Trophoblast cell (in vitro differentiated cells and primary cell): ENCODE measurements at regions not wholly inside any gene's neighbourhood (a gene's known extent, or its start where the extent isn't known, plus 50 kb on each side); places are given as distances from the start of the nearest gene placed in this dataset.

ENCODE experiments used
- DNase-seq, 2 donors: peaks; one replicate each; pipeline ENCODE4 v3.0.0-alpha.2; 2016
- H2AFZ ChIP-seq: 2 replicates; pipeline ENCODE4 v1.6.1; 2013; ENCODE audit warnings: low read length, moderate library complexity, mild to moderate bottlenecking; ENCODE audit not compliant: insufficient read depth, poor library complexity
- H2AK5ac ChIP-seq: 2 replicates; pipeline ENCODE4 v1.6.1; 2013; ENCODE audit warnings: mild to moderate bottlenecking, low read length
- H2BK120ac ChIP-seq: 2 replicates; pipeline ENCODE4 v1.6.1; 2013; ENCODE audit warnings: low read length, mild to moderate bottlenecking, moderate library complexity; ENCODE audit not compliant: insufficient read depth, poor library complexity
- H2BK12ac ChIP-seq: 2 replicates; pipeline ENCODE4 v1.6.1; 2013; ENCODE audit warnings: mild to moderate bottlenecking, low read length, moderate library complexity
- H2BK5ac ChIP-seq: 2 replicates; pipeline ENCODE4 v1.6.1; 2013; ENCODE audit warnings: low read length, low read depth, moderate library complexity, mild to moderate bottlenecking; ENCODE audit not compliant: poor library complexity
- H3K14ac ChIP-seq: 2 replicates; pipeline ENCODE4 v1.6.1; 2013; ENCODE audit warnings: mild to moderate bottlenecking, low read length
- H3K18ac ChIP-seq: 2 replicates; pipeline ENCODE4 v1.6.1; 2013; ENCODE audit warnings: mild to moderate bottlenecking, low read length
- H3K23ac ChIP-seq: 2 replicates; pipeline ENCODE4 v1.6.1; 2013; ENCODE audit warnings: low read length
- H3K27ac ChIP-seq: 2 replicates; pipeline ENCODE4 v1.5.1; 2013; ENCODE audit warnings: low read depth, mild to moderate bottlenecking, inconsistent platforms, low read length, moderate library complexity
- H3K27me3 ChIP-seq: 2 replicates; pipeline ENCODE4 v1.6.1; 2013; ENCODE audit warnings: inconsistent platforms, mild to moderate bottlenecking, low read length, moderate library complexity; ENCODE audit not compliant: insufficient read depth
- H3K36me3 ChIP-seq, 2 experiments: 1 replicate in 1 of 2; 2 replicates in 1 of 2; pipeline ENCODE4 v1.6.1; 2013; ENCODE audit warnings: low read length in 2 of 2, mild to moderate bottlenecking in 2 of 2, moderate library complexity in 1 of 2; ENCODE audit not compliant: insufficient read depth in 2 of 2, control insufficient read depth in 1 of 2
- H3K4ac ChIP-seq: 2 replicates; pipeline ENCODE4 v1.6.1; 2013; ENCODE audit warnings: low read depth, mild to moderate bottlenecking, low read length, moderate library complexity
- H3K4me1 ChIP-seq, 2 experiments: 1 replicate in 1 of 2; 2 replicates in 1 of 2; pipeline ENCODE4 v1.6.1; 2013; ENCODE audit warnings: low read length in 2 of 2, mild to moderate bottlenecking in 2 of 2, moderate library complexity in 1 of 2; ENCODE audit not compliant: insufficient read depth in 2 of 2, control insufficient read depth in 1 of 2
- H3K4me2 ChIP-seq: 2 replicates; pipeline ENCODE4 v1.6.1; 2013; ENCODE audit warnings: inconsistent platforms, mild to moderate bottlenecking, low read length, moderate library complexity
- H3K4me3 ChIP-seq: 2 replicates; pipeline ENCODE4 v1.5.1; 2013; ENCODE audit warnings: mild to moderate bottlenecking, low read depth, low read length, inconsistent platforms
- H3K79me1 ChIP-seq: one replicate; pipeline ENCODE4 v1.6.1; 2013; ENCODE audit warnings: low read length
- H3K79me2 ChIP-seq: 2 replicates; pipeline ENCODE4 v1.6.1; 2013; ENCODE audit warnings: low read length, mild to moderate bottlenecking; ENCODE audit not compliant: control insufficient read depth, insufficient read depth, poor library complexity
- H3K9ac ChIP-seq: 2 replicates; pipeline ENCODE4 v1.6.1; 2013; ENCODE audit warnings: mild to moderate bottlenecking, low read length
- H3K9me3 ChIP-seq: 2 replicates; pipeline ENCODE4 v1.6.1; 2013; ENCODE audit warnings: low read depth, mild to moderate bottlenecking, control low read depth, inconsistent platforms, low read length; ENCODE audit not compliant: insufficient read depth
- H4K12ac ChIP-seq: 2 replicates; pipeline ENCODE4 v1.6.1; 2013; ENCODE audit warnings: low read depth, mild to moderate bottlenecking, low read length, moderate library complexity
- H4K8ac ChIP-seq: 2 replicates; pipeline ENCODE4 v1.6.1; 2013; ENCODE audit warnings: low read depth, mild to moderate bottlenecking, low read length, moderate library complexity
- H4K91ac ChIP-seq: one replicate; pipeline ENCODE4 v1.6.1; 2013; ENCODE audit warnings: low read depth, mild to moderate bottlenecking, low read length, moderate library complexity
- WGBS: extraction: QIAGEN DNeasy Blood & Tissue Kit; methylation state at CpG from one replicate; pipeline ENCODE4 v1.1.7; 2013; ENCODE audit warnings: missing lambda C conversion rate; ENCODE audit not compliant: insufficient read length, insufficient coverage; ENCODE audit errors: extremely low coverage; 5-methylcytosine and 5-hydroxymethylcytosine counted together

DNA sequence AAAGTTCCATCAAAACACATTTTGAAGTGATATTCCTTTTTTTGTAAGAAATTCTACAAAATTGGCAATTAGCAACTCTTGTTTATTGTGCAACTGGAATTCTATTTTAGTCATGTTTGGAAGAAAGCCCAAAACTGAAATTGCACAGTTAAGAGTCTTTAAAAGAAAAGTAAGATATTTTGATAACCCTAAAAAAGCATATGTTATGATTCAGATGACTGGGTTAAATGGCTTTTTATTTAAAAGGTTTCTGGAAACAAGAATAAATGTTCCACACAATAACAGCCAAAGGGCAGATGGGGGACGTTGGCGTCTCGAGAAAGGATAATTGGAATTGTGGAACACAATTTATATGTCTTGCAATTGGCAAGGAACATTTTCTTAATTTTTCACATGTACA is 275.2 kb downstream of the CDH9 start:
- Histone ChIP-seq H3K9me3 (no peaks in the 10 kb centered on the region), H3K79me2 (no peaks in the 10 kb centered on the region), H3K18ac (no peak overlapping the region), H3K27ac (no peak overlapping the region), H3K4me3 (no peak overlapping the region), H2BK120ac (no peak overlapping the region), H2AK5ac (no peak overlapping the region), H4K12ac (no peak overlapping the region), H3K79me1 (no peaks in the 10 kb centered on the region), H2BK5ac (no peak overlapping the region), H4K8ac (no peak overlapping the region), H2AFZ (no peak overlapping the region), H3K14ac (no peak overlapping the region), H3K4me1 (no peaks in the 10 kb centered on the region), H4K91ac (no peak overlapping the region), H3K36me3 (no peaks in the 10 kb centered on the region), H3K23ac (no peak overlapping the region), H3K9ac (no peak overlapping the region), H2BK12ac (no peak overlapping the region), H3K27me3 (no peaks in the 10 kb centered on the region), H3K4ac (no peak overlapping the region), H3K4me2 (no peak overlapping the region)
- WGBS = no CpG with 5 or more reads among the region's 3 CpGs
- DNase-seq = no peak

DNA sequence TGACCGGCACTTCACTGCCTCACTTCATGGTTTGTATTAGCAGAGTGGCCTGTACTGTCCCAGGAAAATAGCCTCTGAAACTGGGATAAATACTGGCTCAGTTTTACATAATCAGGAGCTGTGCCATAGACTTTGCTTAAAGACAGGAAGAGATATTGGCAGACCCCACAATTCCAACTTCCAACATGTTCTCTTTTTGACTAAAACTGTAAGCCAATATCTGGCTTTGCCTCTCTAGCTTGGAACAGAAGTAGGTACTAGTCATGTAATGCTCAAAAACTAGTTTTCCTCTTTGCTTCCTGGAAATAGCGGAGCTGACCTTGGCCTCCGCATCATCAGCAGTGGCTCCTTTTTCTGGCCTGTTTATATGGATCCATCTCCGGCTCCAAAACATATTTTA is 276.9 kb downstream of the CDH9 start:
- H2AK5ac ChIP-seq = no peak overlapping the region
- no peak overlapping the region for H3K14ac ChIP-seq
- no peaks in the 10 kb centered on the region for H3K4me1 ChIP-seq
- no peaks in the 10 kb centered on the region for H3K27me3 ChIP-seq
- H2BK12ac ChIP-seq = no peak overlapping the region
- no peak overlapping the region for H4K91ac ChIP-seq
- WGBS = no CpG with 5 or more reads among the region's 4 CpGs
- H2BK5ac ChIP-seq = no peak overlapping the region
- H4K8ac ChIP-seq = no peak overlapping the region
- no peak overlapping the region for H3K18ac ChIP-seq
- H3K23ac ChIP-seq = no peak overlapping the region
- H2AFZ ChIP-seq = no peak overlapping the region
- H3K4ac ChIP-seq = no peak overlapping the region
- no peak overlapping the region for H3K9ac ChIP-seq
- H3K79me2 ChIP-seq = no peaks in the 10 kb centered on the region
- H2BK120ac ChIP-seq = no peak overlapping the region
- no peak overlapping the region for H3K4me2 ChIP-seq
- H3K9me3 ChIP-seq = no peaks in the 10 kb centered on the region
- H4K12ac ChIP-seq = no peak overlapping the region
- H3K27ac ChIP-seq = no peak overlapping the region
- DNase-seq = no peak
- H3K79me1 ChIP-seq = no peaks in the 10 kb centered on the region
- no peak overlapping the region for H3K4me3 ChIP-seq
- H3K36me3 ChIP-seq = no peaks in the 10 kb centered on the region

DNA sequence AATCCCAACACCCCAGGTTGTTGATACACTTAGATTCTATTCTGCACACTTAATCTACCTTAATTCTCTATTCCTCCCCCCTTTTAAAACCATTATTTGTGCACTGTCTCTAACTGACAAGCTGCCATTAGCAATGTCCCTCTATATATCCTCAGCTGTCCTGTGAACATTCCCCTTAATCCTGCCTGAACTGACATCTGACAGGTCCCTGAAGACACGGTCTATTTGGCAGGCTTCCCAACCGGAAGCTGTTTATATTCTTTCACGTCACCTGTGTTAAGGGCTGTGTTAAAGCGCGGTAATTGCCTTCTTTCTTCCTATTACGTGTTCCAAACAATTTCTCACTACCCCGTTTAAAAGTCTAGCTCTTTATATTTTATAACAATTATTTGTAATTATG is 277.3 kb downstream of the CDH9 start:
- Histone ChIP-seq H3K23ac (no peak overlapping the region), H3K14ac (no peak overlapping the region), H4K91ac (no peak overlapping the region), H3K9me3 (no peaks in the 10 kb centered on the region), H4K8ac (no peak overlapping the region), H2AFZ (no peak overlapping the region), H3K79me1 (no peaks in the 10 kb centered on the region), H3K36me3 (no peaks in the 10 kb centered on the region), H2BK120ac (no peak overlapping the region), H4K12ac (no peak overlapping the region), H3K4ac (no peak overlapping the region), H2BK5ac (no peak overlapping the region), H2BK12ac (no peak overlapping the region), H2AK5ac (no peak overlapping the region), H3K4me2 (no peak overlapping the region), H3K27ac (no peak overlapping the region), H3K4me1 (no peaks in the 10 kb centered on the region), H3K27me3 (no peaks in the 10 kb centered on the region), H3K9ac (no peak overlapping the region), H3K18ac (no peak overlapping the region), H3K79me2 (no peaks in the 10 kb centered on the region), H3K4me3 (no peak overlapping the region)
- 100% methylated on average over 2 of the region's 7 CpGs for WGBS
- no peak for DNase-seq

DNA sequence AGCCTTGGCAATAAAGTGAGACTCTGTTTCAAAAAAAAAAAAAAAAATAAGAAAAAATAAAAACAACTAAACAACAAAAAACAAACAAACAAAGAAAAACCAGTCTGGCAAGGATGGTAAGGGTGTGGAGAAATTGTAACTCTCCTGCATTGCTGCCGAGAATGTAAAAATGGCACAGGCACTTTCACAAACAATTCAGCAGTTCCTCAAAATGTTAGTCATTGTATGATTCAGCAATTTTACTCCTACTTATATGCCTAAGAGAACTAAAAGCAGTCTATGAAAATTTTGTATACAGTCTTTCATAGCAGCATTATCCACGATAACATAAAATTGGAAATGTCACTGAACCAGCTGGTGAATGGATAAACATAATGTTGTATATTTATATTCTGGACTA is 280.4 kb downstream of the CDH9 start:
- H2BK120ac ChIP-seq = no peak overlapping the region
- H2AFZ ChIP-seq = no peak overlapping the region
- no peak overlapping the region for H3K18ac ChIP-seq
- no peak overlapping the region for H4K8ac ChIP-seq
- no peak overlapping the region for H3K4me3 ChIP-seq
- H2BK5ac ChIP-seq = no peak overlapping the region
- no peak overlapping the region for H3K4ac ChIP-seq
- H3K9ac ChIP-seq = no peak overlapping the region
- no peak overlapping the region for H3K14ac ChIP-seq
- no peaks in the 10 kb centered on the region for H3K4me1 ChIP-seq
- H3K4me2 ChIP-seq = no peak overlapping the region
- H3K79me2 ChIP-seq = no peaks in the 10 kb centered on the region
- H3K9me3 ChIP-seq = no peaks in the 10 kb centered on the region
- DNase-seq = no peak
- no peaks in the 10 kb centered on the region for H3K79me1 ChIP-seq
- no peak overlapping the region for H4K91ac ChIP-seq
- H4K12ac ChIP-seq = no peak overlapping the region
- no peaks in the 10 kb centered on the region for H3K36me3 ChIP-seq
- no peak overlapping the region for H3K23ac ChIP-seq
- no peak overlapping the region for H2BK12ac ChIP-seq
- H3K27me3 ChIP-seq = no peaks in the 10 kb centered on the region
- WGBS = no CpG with 5 or more reads among the region's 2 CpGs
- H2AK5ac ChIP-seq = no peak overlapping the region
- no peak overlapping the region for H3K27ac ChIP-seq
